Osteocyte (in vitro differentiated cells): ENCODE measurements at regions not wholly inside any gene's neighbourhood (a gene's known extent, or its start where the extent isn't known, plus 50 kb on each side); places are given as distances from the start of the nearest gene placed in this dataset. TPM values are rescaled to one million over a fixed set of nuclear protein-coding genes. Genes with fewer than 3 reads are reported as not detected.

ENCODE experiments used
- microRNA-seq: library from miRNA; unstranded; fragments of <30 nt; microRNA quantifications from one replicate; pipeline ENCODE4 v1.1.0, GENCODE V29; 2020; ENCODE audit not compliant: unreplicated experiment

Small RNA genes in the stretch of these regions (microRNA-seq; reads per million reads assigned to microRNA genes)
- gene MIR4771-1, result not detected
